ENCODE measurements at regions not wholly inside any gene's neighbourhood (a gene's known extent, or its start where the extent isn't known, plus 50 kb on each side); places are given as distances from the start of the nearest gene placed in this dataset.

GRCh38 chr4:140316799-140317198 is 56.6 kb upstream of the SCOC start:
- peaks cover 5% of the 10 kb centered on the region for H3K27me3 Mint-ChIP-seq
- CTCF ChIA-PET, result no interaction called here
- no peaks in the 10 kb centered on the region for H3K36me3 Mint-ChIP-seq
- H3K4me1 Mint-ChIP-seq, result no peaks in the 10 kb centered on the region
- no peak for DNase-seq
- H3K4me3 Mint-ChIP-seq, result no peak overlapping the region
- no peaks in the 10 kb centered on the region for H3K9me3 Mint-ChIP-seq
- no peak overlapping the region for H3K27ac Mint-ChIP-seq

- H3K4me1 Mint-ChIP-seq, result no peaks in the 10 kb centered on the region
- DNase-seq, result no peak
- H3K4me3 Mint-ChIP-seq, result no peak overlapping the region
- H3K27ac Mint-ChIP-seq, result no peak overlapping the region
- no peaks in the 10 kb centered on the region for H3K36me3 Mint-ChIP-seq
- CTCF ChIA-PET, result interaction anchor here (1.3 kb wide), 1 partner anchor 14 kb away, joined by 5 read pairs; no protein-coding TSS in a partner anchor
- peaks cover 5% of the 10 kb centered on the region for H3K27me3 Mint-ChIP-seq
- H3K9me3 Mint-ChIP-seq, result no peaks in the 10 kb centered on the region
Observed at GRCh38 chr4:140315970-140316369, 57.5 kb upstream of the SCOC start.

GRCh38 chr4:140315438-140315837 is 58.0 kb upstream of the SCOC start:
- CTCF ChIA-PET, result interaction anchor here (1.3 kb wide), 1 partner anchor 15 kb away, joined by 5 read pairs; no protein-coding TSS in a partner anchor
- no peak for DNase-seq
- Mint-ChIP-seq H3K9me3 (no peaks in the 10 kb centered on the region), H3K4me1 (no peaks in the 10 kb centered on the region), H3K36me3 (no peaks in the 10 kb centered on the region), H3K27me3 (peaks cover 7% of the 10 kb centered on the region), H3K4me3 (no peak overlapping the region), H3K27ac (no peak overlapping the region)

- Mint-ChIP-seq H3K4me3 (no peak overlapping the region), H3K4me1 (no peaks in the 10 kb centered on the region), H3K27ac (no peak overlapping the region), H3K27me3 (peaks cover 5% of the 10 kb centered on the region), H3K36me3 (no peaks in the 10 kb centered on the region), H3K9me3 (no peaks in the 10 kb centered on the region)
- CTCF ChIA-PET, result interaction anchor here (1.3 kb wide), 1 partner anchor 15 kb away, joined by 5 read pairs; no protein-coding TSS in a partner anchor
- DNase-seq, result no peak
Observed at GRCh38 chr4:140315019-140315418, 58.4 kb upstream of the SCOC start.

GRCh38 chr4:140312100-140312499 is 61.3 kb upstream of the SCOC start:
- peaks cover 10% of the 10 kb centered on the region for H3K27me3 Mint-ChIP-seq
- CTCF ChIA-PET, result no interaction called here
- no peaks in the 10 kb centered on the region for H3K4me1 Mint-ChIP-seq
- no peaks in the 10 kb centered on the region for H3K9me3 Mint-ChIP-seq
- DNase-seq, result no peak
- no peak overlapping the region for H3K4me3 Mint-ChIP-seq
- H3K27ac Mint-ChIP-seq, result no peak overlapping the region
- H3K36me3 Mint-ChIP-seq, result no peaks in the 10 kb centered on the region

GRCh38 chr4:140311257-140311835 is 62.1 kb upstream of the SCOC start:
- Mint-ChIP-seq H3K4me1 (no peaks in the 10 kb centered on the region), H3K9me3 (no peaks in the 10 kb centered on the region), H3K36me3 (no peaks in the 10 kb centered on the region), H3K27ac (no peak overlapping the region), H3K27me3 (peaks cover 10% of the 10 kb centered on the region), H3K4me3 (no peak overlapping the region)
- no peak for DNase-seq
- CTCF ChIA-PET, result no interaction called here

- no peak overlapping the region for H3K27ac Mint-ChIP-seq
- CTCF ChIA-PET, result interaction anchor here (1.0 kb wide), 2 partner anchors 10 to 330 kb away, joined by 3 read pairs; no protein-coding TSS in a partner anchor
- DNase-seq, result no peak
- peaks cover 10% of the 10 kb centered on the region for H3K27me3 Mint-ChIP-seq
- H3K4me1 Mint-ChIP-seq, result no peaks in the 10 kb centered on the region
- no peaks in the 10 kb centered on the region for H3K36me3 Mint-ChIP-seq
- H3K4me3 Mint-ChIP-seq, result no peak overlapping the region
- no peaks in the 10 kb centered on the region for H3K9me3 Mint-ChIP-seq
Observed at GRCh38 chr4:140309124-140309870, 64.1 kb upstream of the SCOC start.

- no peaks in the 10 kb centered on the region for H3K4me1 Mint-ChIP-seq
- H3K27ac Mint-ChIP-seq, result no peak overlapping the region
- H3K27me3 Mint-ChIP-seq, result peaks cover 10% of the 10 kb centered on the region
- H3K4me3 Mint-ChIP-seq, result no peak overlapping the region
- H3K9me3 Mint-ChIP-seq, result no peaks in the 10 kb centered on the region
- CTCF ChIA-PET, result interaction anchor here (1.0 kb wide), 1 partner anchor 9 kb away, joined by 3 read pairs; no protein-coding TSS in a partner anchor
- no peak for DNase-seq
- H3K36me3 Mint-ChIP-seq, result no peaks in the 10 kb centered on the region
Observed at GRCh38 chr4:140308366-140309123, 64.9 kb upstream of the SCOC start.

- Mint-ChIP-seq H3K27ac (no peak overlapping the region), H3K36me3 (no peaks in the 10 kb centered on the region), H3K27me3 (peaks cover 9% of the 10 kb centered on the region), H3K4me1 (no peaks in the 10 kb centered on the region), H3K9me3 (no peaks in the 10 kb centered on the region), H3K4me3 (no peak overlapping the region)
- no peak for DNase-seq
- CTCF ChIA-PET, result interaction anchor here (1.6 kb wide), 1 partner anchor 25 kb away, joined by 5 read pairs; no protein-coding TSS in a partner anchor
Observed at GRCh38 chr4:140305053-140305452, 68.4 kb upstream of the SCOC start.

GRCh38 chr4:140304346-140304745 is 69.1 kb upstream of the SCOC start:
- Mint-ChIP-seq H3K27me3 (peaks cover 9% of the 10 kb centered on the region), H3K36me3 (no peaks in the 10 kb centered on the region), H3K9me3 (no peaks in the 10 kb centered on the region), H3K4me1 (no peaks in the 10 kb centered on the region), H3K4me3 (no peak overlapping the region), H3K27ac (no peak overlapping the region)
- no peak for DNase-seq
- CTCF ChIA-PET, result no interaction called here

GRCh38 chr4:140302151-140302859 is 71.1 kb upstream of the SCOC start:
- CTCF ChIA-PET, result interaction anchor here (0.6 kb wide), 1 partner anchor 374 kb away, joined by 3 read pairs; no protein-coding TSS in a partner anchor
- no peaks in the 10 kb centered on the region for H3K36me3 Mint-ChIP-seq
- no peaks in the 10 kb centered on the region for H3K4me1 Mint-ChIP-seq
- DNase-seq, result no peak
- H3K27me3 Mint-ChIP-seq, result peaks cover 4% of the 10 kb centered on the region
- H3K27ac Mint-ChIP-seq, result no peak overlapping the region
- no peak overlapping the region for H3K4me3 Mint-ChIP-seq
- no peaks in the 10 kb centered on the region for H3K9me3 Mint-ChIP-seq

- no peak overlapping the region for H3K4me3 Mint-ChIP-seq
- no peak for DNase-seq
- no peaks in the 10 kb centered on the region for H3K36me3 Mint-ChIP-seq
- no peaks in the 10 kb centered on the region for H3K4me1 Mint-ChIP-seq
- CTCF ChIA-PET, result no interaction called here
- H3K27ac Mint-ChIP-seq, result no peak overlapping the region
- no peaks in the 10 kb centered on the region for H3K9me3 Mint-ChIP-seq
- peaks cover 7% of the 10 kb centered on the region for H3K27me3 Mint-ChIP-seq
Observed at GRCh38 chr4:140300271-140300970, 73.0 kb upstream of the SCOC start.

- H3K27ac Mint-ChIP-seq, result no peak overlapping the region
- H3K4me1 Mint-ChIP-seq, result no peaks in the 10 kb centered on the region
- H3K36me3 Mint-ChIP-seq, result no peaks in the 10 kb centered on the region
- no peaks in the 10 kb centered on the region for H3K9me3 Mint-ChIP-seq
- CTCF ChIA-PET, result no interaction called here
- H3K27me3 Mint-ChIP-seq, result peaks cover 7% of the 10 kb centered on the region
- DNase-seq, result no peak
- no peak overlapping the region for H3K4me3 Mint-ChIP-seq
Observed at GRCh38 chr4:140298001-140298400, 75.4 kb upstream of the SCOC start.

GRCh38 chr4:140297221-140297570 is 76.2 kb upstream of the SCOC start:
- Mint-ChIP-seq H3K4me3 (no peak overlapping the region), H3K4me1 (no peaks in the 10 kb centered on the region), H3K36me3 (no peaks in the 10 kb centered on the region), H3K9me3 (no peaks in the 10 kb centered on the region), H3K27ac (no peak overlapping the region), H3K27me3 (peaks cover 7% of the 10 kb centered on the region)
- DNase-seq, result no peak
- CTCF ChIA-PET, result no interaction called here

Data from activated naive CD4-positive, alpha-beta T cell treated with anti-CD3 and anti-CD28 coated beads, Interleukin-2, amount 10 ng/mL, durations not matched to agents 7 days and 5 days (primary cell).